ENCODE measurements at regions not wholly inside any gene's neighbourhood (a gene's known extent, or its start where the extent isn't known, plus 50 kb on each side); places are given as distances from the start of the nearest gene placed in this dataset.

DNA sequence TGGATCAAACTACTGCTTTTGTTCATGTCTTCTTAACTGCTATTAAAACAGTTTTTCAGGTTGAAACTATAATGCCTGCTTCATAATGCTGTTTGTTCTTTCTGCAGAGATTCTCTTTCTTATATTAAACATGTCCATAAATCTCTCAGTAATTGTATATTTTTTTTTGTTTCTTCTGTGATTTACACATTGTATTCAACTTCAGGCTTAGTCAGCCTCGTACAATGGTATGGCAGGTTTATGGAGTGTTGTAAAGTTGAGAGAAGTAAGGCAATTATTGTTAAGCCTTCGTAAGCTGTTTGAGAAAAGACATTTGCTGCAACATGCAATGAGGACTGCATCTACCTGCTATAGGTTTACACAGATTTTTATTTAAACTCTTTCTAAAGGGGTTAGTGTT is 977.1 kb downstream of the DIPK2A start:
- TF ChIP-seq, protein P1, sequence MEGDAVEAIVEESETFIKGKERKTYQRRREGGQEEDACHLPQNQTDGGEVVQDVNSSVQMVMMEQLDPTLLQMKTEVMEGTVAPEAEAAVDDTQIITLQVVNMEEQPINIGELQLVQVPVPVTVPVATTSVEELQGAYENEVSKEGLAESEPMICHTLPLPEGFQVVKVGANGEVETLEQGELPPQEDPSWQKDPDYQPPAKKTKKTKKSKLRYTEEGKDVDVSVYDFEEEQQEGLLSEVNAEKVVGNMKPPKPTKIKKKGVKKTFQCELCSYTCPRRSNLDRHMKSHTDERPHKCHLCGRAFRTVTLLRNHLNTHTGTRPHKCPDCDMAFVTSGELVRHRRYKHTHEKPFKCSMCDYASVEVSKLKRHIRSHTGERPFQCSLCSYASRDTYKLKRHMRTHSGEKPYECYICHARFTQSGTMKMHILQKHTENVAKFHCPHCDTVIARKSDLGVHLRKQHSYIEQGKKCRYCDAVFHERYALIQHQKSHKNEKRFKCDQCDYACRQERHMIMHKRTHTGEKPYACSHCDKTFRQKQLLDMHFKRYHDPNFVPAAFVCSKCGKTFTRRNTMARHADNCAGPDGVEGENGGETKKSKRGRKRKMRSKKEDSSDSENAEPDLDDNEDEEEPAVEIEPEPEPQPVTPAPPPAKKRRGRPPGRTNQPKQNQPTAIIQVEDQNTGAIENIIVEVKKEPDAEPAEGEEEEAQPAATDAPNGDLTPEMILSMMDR (IDR thresholded peaks at IDR 0.05): no peak
- no peak for TF ChIP-seq POLR2A (IDR thresholded peaks at IDR 0.05)
